Neural cell (in vitro differentiated cells): ENCODE measurements at regions not wholly inside any gene's neighbourhood (a gene's known extent, or its start where the extent isn't known, plus 50 kb on each side); places are given as distances from the start of the nearest gene placed in this dataset.

Source experiments
- H2AFZ ChIP-seq: fragments of 200-600, 300-800 bp; sonication (generic), shearing (Covaris generic); 2 replicates; pipeline ENCODE4 v1.6.0; 2014; ENCODE audit warnings: low read depth, mild to moderate bottlenecking, antibody characterized with exemption, low read length, moderate library complexity
- H3F3A ChIP-seq: fragments of 200-600 bp; shearing (Covaris generic); 2 replicates; pipeline ENCODE4 v1.6.1; 2016; ENCODE audit warnings: mild to moderate bottlenecking, moderate library complexity, mixed read lengths, antibody characterized with exemption, low read length; ENCODE audit not compliant: insufficient read depth, poor library complexity, severe bottlenecking
- H3K27ac ChIP-seq: fragments of 200-600, 300-800 bp; sonication (generic), shearing (Covaris generic); 2 replicates; pipeline ENCODE4 v1.5.1; 2014; ENCODE audit warnings: mild to moderate bottlenecking, low read length, moderate library complexity
- H3K27me3 ChIP-seq: fragments of 300-800, 200-600 bp; sonication (generic), shearing (Covaris generic); 2 replicates; pipeline ENCODE4 v1.6.0; 2014; ENCODE audit warnings: mild to moderate bottlenecking, low read depth, low read length, moderate library complexity; ENCODE audit not compliant: insufficient read depth
- H3K36me3 ChIP-seq: fragments of 300-800, 200-600 bp; sonication (generic), shearing (Covaris generic); 2 replicates; pipeline ENCODE4 v1.5.1; 2014; ENCODE audit warnings: mild to moderate bottlenecking, antibody characterized with exemption, low read length, moderate library complexity; ENCODE audit not compliant: insufficient read depth
- H3K4me2 ChIP-seq: fragments of 300-800, 200-600 bp; sonication (generic), shearing (Covaris generic); 2 replicates; pipeline ENCODE4 v1.6.0; 2014; ENCODE audit warnings: mild to moderate bottlenecking, low read length
- H3K4me3 ChIP-seq: fragments of 300-800, 200-600 bp; sonication (generic), shearing (Covaris generic); 2 replicates; pipeline ENCODE4 v1.5.1; 2014; ENCODE audit warnings: mild to moderate bottlenecking, low read length, moderate library complexity
- H3K79me2 ChIP-seq: fragments of 200-600 bp; shearing (Covaris generic); replicated peaks from 2 replicates; pipeline ENCODE4 v1.6.0; 2014; ENCODE audit warnings: mild to moderate bottlenecking, low read length, moderate library complexity; ENCODE audit not compliant: insufficient read depth
- H3K9ac ChIP-seq: fragments of 300-800, 200-600 bp; sonication (generic), shearing (Covaris generic); 2 replicates; pipeline ENCODE4 v1.6.1; 2016; ENCODE audit warnings: mild to moderate bottlenecking, low read length, mixed read lengths
- H3K9me2 ChIP-seq: fragments of 200-600 bp; shearing (Covaris generic); 2 replicates; pipeline ENCODE4 v1.6.1; 2016; ENCODE audit warnings: mild to moderate bottlenecking, low read length, mixed read lengths; ENCODE audit not compliant: insufficient read depth
- H3K9me3 ChIP-seq: fragments of 200-600, 300-800 bp; sonication (generic), shearing (Covaris generic); 2 replicates; pipeline ENCODE4 v1.6.1; 2016; ENCODE audit warnings: mild to moderate bottlenecking, mixed run types, low read length, moderate library complexity, mixed read lengths
- H4K20me1 ChIP-seq: fragments of 200-600 bp; shearing (Covaris generic); 2 replicates; pipeline ENCODE4 v1.6.1; 2016; ENCODE audit warnings: mild to moderate bottlenecking, mixed run types; ENCODE audit not compliant: insufficient read depth
- CTCF ChIP-seq: fragments of 450-650 bp; IDR thresholded peaks from 2 replicates; pipeline ENCODE4 v1.5.1; 2014; ENCODE audit warnings: antibody characterized with exemption, mild to moderate bottlenecking, moderate library complexity; ENCODE audit not compliant: poor library complexity, severe bottlenecking
- EP300 ChIP-seq: fragments of 450-650 bp; conservative IDR thresholded peaks from 2 replicates; pipeline ENCODE4 v1.6.1; 2014; ENCODE audit warnings: antibody characterized with exemption, mild to moderate bottlenecking, moderate library complexity; ENCODE audit not compliant: poor library complexity, severe bottlenecking
- EZH2 ChIP-seq: fragments of 200-600, 300-800 bp; shearing (Covaris generic), sonication (generic); IDR thresholded peaks from 2 replicates; pipeline ENCODE4 v1.6.1; 2014; ENCODE audit warnings: antibody characterized with exemption, low read length, borderline replicate concordance, mild to moderate bottlenecking; ENCODE audit not compliant: insufficient read depth, poor library complexity, severe bottlenecking
- MXI1 ChIP-seq: fragments of 450-650 bp; conservative IDR thresholded peaks from 2 replicates; pipeline ENCODE4 v1.6.1; 2014; ENCODE audit warnings: antibody characterized with exemption, mild to moderate bottlenecking; ENCODE audit not compliant: poor library complexity, severe bottlenecking
- POLR2AphosphoS5 ChIP-seq: IDR thresholded peaks from 2 replicates; pipeline ENCODE4 v1.6.1; 2012
- RAD21 ChIP-seq: fragments of 450-650 bp; conservative IDR thresholded peaks from 2 replicates; pipeline ENCODE4 v1.6.1; 2014; ENCODE audit warnings: antibody characterized with exemption, mild to moderate bottlenecking, moderate library complexity
- REST ChIP-seq: IDR thresholded peaks from 2 replicates; pipeline ENCODE4 v1.6.1; 2012; ENCODE audit warnings: borderline replicate concordance
- SMC3 ChIP-seq: fragments of 450-650 bp; conservative IDR thresholded peaks from 2 replicates; pipeline ENCODE4 v1.6.1; 2014; ENCODE audit warnings: antibody characterized with exemption, mild to moderate bottlenecking, moderate library complexity; ENCODE audit not compliant: poor library complexity
- TAF1 ChIP-seq: IDR thresholded peaks from 2 replicates; pipeline ENCODE4 v1.6.1; 2012; ENCODE audit warnings: low read depth

GRCh38 chr20:7003598-7003997 lies 236.1 kb downstream of the BMP2 start:
- Histone ChIP-seq H3K27me3 (no peaks in the 10 kb centered on the region), H3K9ac (no peak overlapping the region), H3K4me2 (no peak overlapping the region), H3K79me2 (no peaks in the 10 kb centered on the region), H3K9me2 (no peaks in the 10 kb centered on the region), H3F3A (no peaks in the 10 kb centered on the region), H3K36me3 (no peaks in the 10 kb centered on the region), H3K4me3 (no peak overlapping the region), H3K9me3 (no peaks in the 10 kb centered on the region), H2AFZ (no peak overlapping the region), H3K27ac (no peak overlapping the region), H4K20me1 (no peaks in the 10 kb centered on the region)
- TF ChIP-seq EP300 (no peak), EZH2 (no peak), RAD21 (no peak), POLR2AphosphoS5 (no peak), SMC3 (no peak), CTCF (no peak), MXI1 (no peak), TAF1 (no peak), REST (no peak)

DNA sequence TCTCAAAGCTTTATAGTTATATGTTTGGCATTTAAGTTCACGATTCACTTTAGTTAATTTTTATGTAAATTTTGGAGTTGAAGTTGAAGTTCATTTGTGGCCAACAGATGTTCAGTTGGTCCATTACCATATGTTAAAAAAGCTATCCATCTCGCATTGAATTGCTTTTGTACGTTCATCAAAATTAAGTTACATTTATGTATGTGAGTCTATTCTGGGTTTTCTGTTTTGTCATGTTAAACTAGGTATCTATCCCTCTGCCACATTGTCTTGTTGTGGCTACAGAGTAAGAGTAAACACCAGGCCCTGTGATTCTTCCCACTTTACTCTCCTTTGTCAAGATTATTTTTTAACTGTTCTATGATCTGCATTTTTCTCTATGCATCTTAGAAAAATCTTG lies 237.3 kb downstream of the BMP2 start:
- Histone ChIP-seq H3K9me2 (no peaks in the 10 kb centered on the region), H3K9me3 (no peaks in the 10 kb centered on the region), H3K4me2 (no peak overlapping the region), H2AFZ (no peak overlapping the region), H3K4me3 (no peak overlapping the region), H3K27ac (no peak overlapping the region), H3K9ac (no peak overlapping the region), H3K27me3 (no peaks in the 10 kb centered on the region), H3F3A (no peaks in the 10 kb centered on the region), H3K36me3 (no peaks in the 10 kb centered on the region), H3K79me2 (no peaks in the 10 kb centered on the region), H4K20me1 (no peaks in the 10 kb centered on the region)
- TF ChIP-seq POLR2AphosphoS5 (no peak), CTCF (no peak), SMC3 (no peak), TAF1 (no peak), RAD21 (no peak), EZH2 (no peak), MXI1 (no peak), EP300 (no peak), REST (no peak)
